Tibial nerve (tissue), 4 donors: ENCODE measurements at regions not wholly inside any gene's neighbourhood (a gene's known extent, or its start where the extent isn't known, plus 50 kb on each side); places are given as distances from the start of the nearest gene placed in this dataset.

Experiments used
- DNase-seq, 2 donors: peaks; one replicate each; pipeline ENCODE4 v3.0.0-alpha.2; 2019; ENCODE audit warnings: low spot score in 2 of 2
- H3K27ac ChIP-seq, 4 donors: fragments of 200-600 bp; sonication (generic) in 3 of 4; one replicate each; pipeline ENCODE4 v1.5.1; 2017 to 2019; ENCODE audit warnings: mild to moderate bottlenecking in 1 of 4
- H3K27me3 ChIP-seq, 2 donors: fragments of 200-600 bp; sonication (generic) in 1 of 2; one replicate each; pipeline versions ENCODE4 v1.5.1 to v1.6.0; 2017 to 2019
- H3K36me3 ChIP-seq, 3 donors: fragments of 200-600 bp; sonication (generic); one replicate each; pipeline ENCODE4 v1.5.1; 2018 to 2019
- H3K4me1 ChIP-seq, 4 donors: fragments of 200-600 bp; sonication (generic) in 3 of 4; one replicate each; pipeline ENCODE4 v1.5.1; 2017 to 2019
- H3K4me3 ChIP-seq, 4 donors: fragments of 200-600 bp; sonication (generic) in 3 of 4; one replicate each; pipeline ENCODE4 v1.5.1; 2017 to 2019; ENCODE audit warnings: mild to moderate bottlenecking in 1 of 4, moderate library complexity in 1 of 4
- H3K9me3 ChIP-seq, 4 donors: fragments of 200-600 bp; sonication (generic) in 3 of 4; one replicate each; pipeline ENCODE4 v1.5.1; 2017 to 2019
- CTCF ChIP-seq, 5 experiments: fragments of 200-600 bp in 3 of 5; fragments of 450-650 bp in 2 of 5; sonication (generic) in 3 of 5; IDR thresholded peaks; one replicate each; pipeline ENCODE4 v1.5.1; 2016 to 2019; ENCODE audit warnings: antibody characterized with exemption in 5 of 5, mild to moderate bottlenecking in 3 of 5, moderate library complexity in 2 of 5
- EP300 ChIP-seq, 2 donors: sonication (generic); formaldehyde crosslinking; IDR thresholded peaks; one replicate each; pipeline ENCODE4 v1.6.1; 2017; ENCODE audit warnings: antibody characterized with exemption in 2 of 2, mild to moderate bottlenecking in 1 of 2
- POLR2A ChIP-seq, 2 donors: fragments of 450-650 bp; IDR thresholded peaks; one replicate each; pipeline ENCODE4 v1.6.1; 2017; ENCODE audit warnings: antibody characterized with exemption in 2 of 2, mild to moderate bottlenecking in 2 of 2, moderate library complexity in 2 of 2
- WGBS, 2 donors: methylation state at CpG; one replicate each; pipeline ENCODE4 v1.1.5; 2018; 5-methylcytosine and 5-hydroxymethylcytosine counted together

DNA sequence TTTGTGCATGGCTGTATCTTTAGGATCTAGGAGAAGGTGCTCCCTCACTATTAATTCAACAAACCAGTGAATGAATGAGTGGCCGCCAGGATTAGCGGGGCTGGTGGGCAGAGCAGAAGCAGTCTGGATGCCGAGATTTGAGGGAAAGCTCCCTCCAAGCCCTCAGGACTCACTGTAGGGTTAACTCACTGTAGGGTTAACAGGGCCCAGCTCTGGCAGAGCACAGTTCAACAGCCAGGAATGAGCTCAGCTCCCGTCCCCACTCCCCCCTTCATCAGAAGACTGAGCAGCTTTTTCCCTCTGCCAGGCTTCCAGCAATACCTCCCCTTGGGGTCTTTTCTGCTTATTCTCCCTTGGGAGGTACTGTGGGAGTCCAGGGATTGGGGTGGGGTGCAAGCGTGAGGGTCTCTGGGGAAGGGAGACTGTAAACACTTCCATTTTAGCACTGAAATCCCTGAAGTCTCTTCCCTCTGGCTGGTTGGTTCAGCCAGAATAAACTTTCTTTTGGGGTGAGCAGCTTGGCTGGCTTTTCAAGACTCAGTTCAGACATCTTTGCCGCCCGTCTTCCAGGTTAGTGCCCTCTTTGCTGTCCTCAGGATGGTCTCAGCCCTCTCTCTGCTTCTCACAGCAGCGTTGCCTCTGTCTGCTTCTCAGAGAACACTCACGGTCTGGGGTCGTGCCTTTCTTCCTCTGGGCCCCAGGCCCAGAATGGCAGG lies 53.7 kb upstream of the WSB1 start:
- peak overlapping the region in 3 of 4 donors; percentile 19 to 94 (median 92) for H3K27ac ChIP-seq
- no peaks in the 10 kb centered on the region for H3K36me3 ChIP-seq
- no peak overlapping the region for H3K4me3 ChIP-seq
- H3K9me3 ChIP-seq: no peaks in the 10 kb centered on the region
- no peaks in the 10 kb centered on the region for H3K27me3 ChIP-seq
- TF ChIP-seq EP300 (IDR thresholded peaks at IDR 0.05): no peak
- no peak for TF ChIP-seq POLR2A (IDR thresholded peaks at IDR 0.05)
- no peak for TF ChIP-seq CTCF (IDR thresholded peaks at IDR 0.05)
- 43 to 44% methylated on average over 10 of the region's 10 CpGs for WGBS, 2 donors
- peaks cover 0 to 76% (median 26%) of the 10 kb centered on the region in 4 donors for H3K4me1 ChIP-seq
- DNase-seq: no peak

- peak overlapping the region in 2 of 4 donors; percentile 92 to 94 for H3K27ac ChIP-seq
- no peaks in the 10 kb centered on the region for H3K27me3 ChIP-seq
- 41 to 57% methylated on average over 5 of the region's 5 CpGs for WGBS, 2 donors
- H3K4me1 ChIP-seq: peaks cover 0 to 82% (median 30%) of the 10 kb centered on the region in 4 donors
- no peak for DNase-seq
- H3K4me3 ChIP-seq: no peak overlapping the region
- TF ChIP-seq EP300 (IDR thresholded peaks at IDR 0.05) (no peak), CTCF (IDR thresholded peaks at IDR 0.05) (no peak), POLR2A (IDR thresholded peaks at IDR 0.05) (no peak)
- no peaks in the 10 kb centered on the region for H3K36me3 ChIP-seq
- no peaks in the 10 kb centered on the region for H3K9me3 ChIP-seq
Measured at GRCh38 chr17:27240802-27241155, 53.1 kb upstream of the WSB1 start.

GRCh38 chr17:27241346-27241946 lies 52.5 kb upstream of the WSB1 start:
- no peaks in the 10 kb centered on the region for H3K9me3 ChIP-seq
- peaks cover 0 to 88% (median 34%) of the 10 kb centered on the region in 4 donors for H3K4me1 ChIP-seq
- H3K27me3 ChIP-seq: no peaks in the 10 kb centered on the region
- 61 to 64% methylated on average over 5 of the region's 5 CpGs for WGBS, 2 donors
- TF ChIP-seq CTCF (IDR thresholded peaks at IDR 0.05): no peak
- no peak for TF ChIP-seq EP300 (IDR thresholded peaks at IDR 0.05)
- TF ChIP-seq POLR2A (IDR thresholded peaks at IDR 0.05): no peak
- H3K27ac ChIP-seq: peak overlapping the region in 2 of 4 donors; percentile 92 to 94
- H3K4me3 ChIP-seq: no peak overlapping the region
- H3K36me3 ChIP-seq: no peaks in the 10 kb centered on the region
- no peak for DNase-seq

- WGBS, 2 donors: 67 to 85% methylated on average over 1 of the region's 1 CpG
- Histone ChIP-seq H3K9me3 (no peaks in the 10 kb centered on the region), H3K27ac (peak overlapping the region in 2 of 4 donors; percentile 92 to 94), H3K4me1 (peaks cover 0 to 94% (median 46%) of the 10 kb centered on the region in 4 donors), H3K27me3 (no peaks in the 10 kb centered on the region), H3K4me3 (no peak overlapping the region), H3K36me3 (no peaks in the 10 kb centered on the region)
- no peak for DNase-seq
- TF ChIP-seq CTCF (IDR thresholded peaks at IDR 0.05) (no peak), POLR2A (IDR thresholded peaks at IDR 0.05) (no peak), EP300 (IDR thresholded peaks at IDR 0.05) (no peak)
Measured at GRCh38 chr17:27242951-27243350, 51.0 kb upstream of the WSB1 start.

DNA sequence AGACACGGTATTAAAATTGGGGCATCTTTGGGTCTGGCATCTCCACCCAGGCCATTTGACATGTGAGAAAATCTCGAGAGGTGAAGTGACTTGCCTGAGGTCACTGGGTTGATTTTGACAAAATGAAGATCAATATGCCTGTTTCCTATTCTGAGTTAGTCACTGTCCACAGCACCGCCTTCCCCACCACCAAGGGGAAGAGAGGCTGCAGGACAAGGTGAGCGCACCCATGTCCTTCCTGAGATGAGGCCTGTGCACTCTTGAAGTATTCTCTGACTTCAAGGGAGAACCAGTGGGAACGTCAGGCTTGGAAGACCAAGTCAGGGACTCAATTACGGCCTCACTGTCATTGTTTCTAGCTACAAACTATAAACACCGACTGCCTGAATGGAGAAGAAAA lies 49.9 kb upstream of the WSB1 start:
- TF ChIP-seq EP300 (IDR thresholded peaks at IDR 0.05) (no peak), POLR2A (IDR thresholded peaks at IDR 0.05) (no peak), CTCF (IDR thresholded peaks at IDR 0.05) (no peak)
- Histone ChIP-seq H3K27me3 (no peaks in the 10 kb centered on the region), H3K9me3 (no peaks in the 10 kb centered on the region), H3K4me1 (peaks cover 0 to 98% (median 49%) of the 10 kb centered on the region in 4 donors), H3K27ac (peak overlapping the region; percentile 82 to 94 (median 92)), H3K36me3 (no peaks in the 10 kb centered on the region), H3K4me3 (no peak overlapping the region)
- 85 to 88% methylated on average over 7 of the region's 7 CpGs for WGBS, 2 donors
- no peak for DNase-seq
